B cell (primary cell): ENCODE measurements at regions not wholly inside any gene's neighbourhood (a gene's known extent, or its start where the extent isn't known, plus 50 kb on each side); places are given as distances from the start of the nearest gene placed in this dataset.

ENCODE experiments used
- ATAC-seq: fragments of 200-7000 bp; cut with Tn5 transposase; one replicate; pipeline ENCODE4 v1.10.0; 2021; ENCODE audit warnings: low read depth, mild to moderate bottlenecking, moderate number of reproducible peaks, moderate library complexity
- CTCF ChIA-PET: fragments of 350-600 bp; sonication (Branson Sonifier 250); formaldehyde crosslinking; loops from one replicate; lab custom pipeline; 2021; ENCODE audit warnings: antibody characterized with exemption, inconsistent platforms; lab: Charles Lee
- POLR2A ChIA-PET: fragments of 350-600 bp; sonication (Branson Sonifier 250); formaldehyde crosslinking; loops from one replicate; lab custom pipeline; 2021; ENCODE audit warnings: antibody characterized with exemption; lab: Charles Lee
- DNase-seq: peaks from one replicate; pipeline ENCODE4 v3.0.0; 2013
- H2AFZ ChIP-seq: 2 replicates; pipeline ENCODE4 v1.6.1; 2012; ENCODE audit warnings: mild to moderate bottlenecking, low read depth, low read length; ENCODE audit not compliant: insufficient read depth, poor library complexity, severe bottlenecking
- H3K27ac ChIP-seq, 2 donors: 1 replicate in 1 of 2; 2 replicates in 1 of 2; pipeline ENCODE4 v1.5.1; 2012 to 2013; ENCODE audit warnings: low read length in 2 of 2, mild to moderate bottlenecking in 2 of 2, moderate library complexity in 1 of 2
- H3K27me3 ChIP-seq, 4 experiments: fragments of 200-600 bp in 1 of 4; sonication (generic) in 1 of 4; replicated peaks in 1 of 4; 1 replicate in 2 of 4; 2 replicates in 2 of 4; pipeline versions ENCODE4 v1.6.1 to v1.7.0; 2013 to 2016; ENCODE audit warnings: low read length in 3 of 4, mild to moderate bottlenecking in 2 of 4, mixed read lengths in 1 of 4, moderate library complexity in 1 of 4; ENCODE audit not compliant: insufficient read depth in 4 of 4, control insufficient read depth in 3 of 4; ENCODE audit errors: control extremely low read depth in 1 of 4
- H3K36me3 ChIP-seq, 2 experiments: replicated peaks in 1 of 2; 1 replicate in 1 of 2; 2 replicates in 1 of 2; pipeline versions ENCODE4 v1.6.1 to v1.7.1; 2013; ENCODE audit warnings: low read length in 1 of 2; ENCODE audit not compliant: insufficient read depth in 2 of 2, control insufficient read depth in 1 of 2; ENCODE audit errors: control extremely low read depth in 1 of 2, extremely low read depth in 1 of 2
- H3K4me1 ChIP-seq, 2 donors: fragments of 200-600 bp in 1 of 2; sonication (generic) in 1 of 2; 1 replicate in 1 of 2; 2 replicates in 1 of 2; pipeline versions ENCODE4 v1.5.1 to v1.6.1; 2013 to 2017; ENCODE audit warnings: low read length in 2 of 2; ENCODE audit not compliant: control insufficient read depth in 2 of 2, insufficient read depth in 2 of 2
- H3K4me2 ChIP-seq: replicated peaks from 2 replicates; pipeline ENCODE3; 2012; ENCODE audit warnings: mild to moderate bottlenecking, low read depth, low read length; ENCODE audit not compliant: poor library complexity, severe bottlenecking
- H3K4me3 ChIP-seq, 5 experiments: fragments of 200-600 bp in 1 of 5; sonication (generic) in 1 of 5; 1 replicate in 3 of 5; 2 replicates in 2 of 5; pipeline versions ENCODE4 v1.5.1 to v1.7.0; 2011 to 2016; ENCODE audit warnings: low read length in 4 of 5, mild to moderate bottlenecking in 4 of 5, low read depth in 2 of 5, control low read depth in 1 of 5, moderate library complexity in 1 of 5; ENCODE audit not compliant: insufficient read depth in 1 of 5; ENCODE audit errors: control extremely low read depth in 1 of 5, extremely low read depth in 1 of 5
- H3K79me2 ChIP-seq: fragments of 200-600 bp; sonication (generic); one replicate; pipeline ENCODE4 v1.6.0; 2016; ENCODE audit warnings: low read length; ENCODE audit not compliant: control insufficient read depth, insufficient read depth
- H3K9ac ChIP-seq: fragments of 200-600 bp; sonication (generic); 2 replicates; pipeline ENCODE4 v1.6.1; 2017; ENCODE audit warnings: mild to moderate bottlenecking, low read length, moderate library complexity
- H3K9me3 ChIP-seq, 3 donors: one replicate each; pipeline versions ENCODE4 v1.6.1 to v1.7.1; 2013; ENCODE audit warnings: low read length in 2 of 3; ENCODE audit not compliant: control insufficient read depth in 2 of 3, insufficient read depth in 1 of 3; ENCODE audit errors: control extremely low read depth in 1 of 3
- H4K20me1 ChIP-seq: 2 replicates; pipeline ENCODE4 v1.6.0; 2012; ENCODE audit warnings: mild to moderate bottlenecking, low read length; ENCODE audit not compliant: insufficient read depth, control insufficient read depth, poor library complexity, severe bottlenecking
- H3K27ac Mint-ChIP-seq: one replicate; pipeline ENCODE4 v1.8.0; 2021; ENCODE audit warnings: mixed read lengths
- H3K27me3 Mint-ChIP-seq: one replicate; pipeline ENCODE4 v1.8.0; 2021; ENCODE audit warnings: mixed read lengths
- H3K4me1 Mint-ChIP-seq: one replicate; pipeline ENCODE4 v1.8.0; 2021; ENCODE audit warnings: mixed read lengths
- H3K4me3 Mint-ChIP-seq: one replicate; pipeline ENCODE4 v1.8.0; 2021; ENCODE audit warnings: mixed read lengths
- H3K9me3 Mint-ChIP-seq: one replicate; pipeline ENCODE4 v1.8.0; 2022; ENCODE audit warnings: mixed read lengths; ENCODE audit not compliant: insufficient read depth
- CTCF ChIP-seq: fragments of 200-600 bp; IDR thresholded peaks from one replicate; pipeline ENCODE4 v1.8.0; 2022; ENCODE audit warnings: antibody characterized with exemption, mild to moderate bottlenecking
- EZH2 ChIP-seq: IDR thresholded peaks from 2 replicates; pipeline ENCODE4 v1.6.1; 2012; ENCODE audit warnings: borderline replicate concordance, low read depth, mild to moderate bottlenecking, moderate library complexity, low read length; ENCODE audit not compliant: insufficient read depth, poor library complexity, severe bottlenecking
- WGBS: methylation state at CpG from one replicate; pipeline ENCODE4 v1.1.5; 2013; ENCODE audit warnings: missing lambda C conversion rate; ENCODE audit not compliant: insufficient coverage; 5-methylcytosine and 5-hydroxymethylcytosine counted together
- intact Hi-C: fragments of 100-400 bp; cut with micrococcal nuclease; formaldehyde crosslinking; loops from one replicate; pipeline ENCODE4 v1.10.0; 2022

GRCh38 chr2:168365094-168365621 is 90.9 kb upstream of the CERS6 start:
- no peaks in the 10 kb centered on the region for H3K27me3 ChIP-seq
- Mint-ChIP-seq H3K27me3 (no peaks in the 10 kb centered on the region), H3K27ac (no peak overlapping the region), H3K4me1 (peaks cover 10% of the 10 kb centered on the region), H3K4me3 (no peak overlapping the region), H3K9me3 (no peaks in the 10 kb centered on the region)
- H3K4me1 ChIP-seq: peaks cover 0 to 6% of the 10 kb centered on the region in 2 donors
- no peak overlapping the region for H3K4me3 ChIP-seq
- H3K36me3 ChIP-seq: no peaks in the 10 kb centered on the region
- no peaks in the 10 kb centered on the region for H3K79me2 ChIP-seq
- ChIA-PET CTCF (no interaction called here), POLR2A (no interaction called here)
- H3K9me3 ChIP-seq: no peaks in the 10 kb centered on the region
- ATAC-seq (no peak), DNase-seq (no peak)
- H2AFZ ChIP-seq: no peak overlapping the region
- no peak overlapping the region for H3K9ac ChIP-seq
- whole genome bisulfite sequencing: 100% methylated on average over 2 of the region's 6 CpGs
- H3K4me2 ChIP-seq: no peak overlapping the region
- no peaks in the 10 kb centered on the region for H4K20me1 ChIP-seq
- intact Hi-C loops: no loop called here
- no peak overlapping the region for H3K27ac ChIP-seq
- TF ChIP-seq EZH2: no peak
- no peak for TF ChIP-seq CTCF

- H3K27me3 ChIP-seq: no peaks in the 10 kb centered on the region
- CTCF ChIA-PET: no interaction called here
- Mint-ChIP-seq H3K27me3 (no peaks in the 10 kb centered on the region), H3K27ac (no peak overlapping the region), H3K4me3 (no peak overlapping the region), H3K4me1 (peaks cover 14% of the 10 kb centered on the region), H3K9me3 (no peaks in the 10 kb centered on the region)
- POLR2A ChIA-PET: no interaction called here
- H3K9ac ChIP-seq: no peak overlapping the region
- peaks cover 0 to 9% of the 10 kb centered on the region in 2 donors for H3K4me1 ChIP-seq
- no peak overlapping the region for H3K27ac ChIP-seq
- no peak overlapping the region for H2AFZ ChIP-seq
- ATAC-seq (no peak), DNase-seq (no peak)
- H4K20me1 ChIP-seq: no peaks in the 10 kb centered on the region
- no peaks in the 10 kb centered on the region for H3K36me3 ChIP-seq
- no peaks in the 10 kb centered on the region for H3K79me2 ChIP-seq
- no peak overlapping the region for H3K4me2 ChIP-seq
- intact Hi-C loops: no loop called here
- TF ChIP-seq CTCF: no peak
- TF ChIP-seq EZH2: no peak
- WGBS: no CpG with 5 or more reads among the region's 2 CpGs
- no peak overlapping the region for H3K4me3 ChIP-seq
- no peaks in the 10 kb centered on the region for H3K9me3 ChIP-seq
Observed at GRCh38 chr2:168369031-168369430, 87.0 kb upstream of the CERS6 start.
